ENCODE measurements at regions not wholly inside any gene's neighbourhood (a gene's known extent, or its start where the extent isn't known, plus 50 kb on each side); places are given as distances from the start of the nearest gene placed in this dataset.

- no peak for TF ChIP-seq CTCF (IDR thresholded peaks at IDR 0.05)
- no peak for TF ChIP-seq POLR2A (IDR thresholded peaks at IDR 0.05)
These were observed 213.2 kb upstream of the MANEA start for GRCh38 chr6:95364016-95364604.

All from lower leg skin (tissue), 3 donors.